Fibroblast of skin of back (primary cell): ENCODE measurements at regions not wholly inside any gene's neighbourhood (a gene's known extent, or its start where the extent isn't known, plus 50 kb on each side); places are given as distances from the start of the nearest gene placed in this dataset.

ENCODE experiments used
- DNase-seq: peaks from one replicate; pipeline ENCODE4 v3.0.0-alpha.2; 2013

- DNase-seq, result no peak
Observed at GRCh38 chr11:82676483-82677094, 57.1 kb downstream of the FAM181B start.

- no peak for DNase-seq
Observed at GRCh38 chr11:82675838-82676237, 57.8 kb downstream of the FAM181B start.

- DNase-seq, result no peak
Observed at GRCh38 chr11:82673631-82674030, 60.0 kb downstream of the FAM181B start.

GRCh38 chr11:82671451-82671850 is 62.2 kb downstream of the FAM181B start:
- no peak for DNase-seq

GRCh38 chr11:82663535-82663934 is 70.1 kb downstream of the FAM181B start:
- no peak for DNase-seq

GRCh38 chr11:82653752-82654151 is 79.9 kb downstream of the FAM181B start:
- DNase-seq, result no peak

GRCh38 chr11:82639251-82639650 is 94.4 kb downstream of the FAM181B start:
- no peak for DNase-seq

- DNase-seq, result no peak
Observed at GRCh38 chr11:82636615-82637014, 97.0 kb downstream of the FAM181B start.

GRCh38 chr11:82634091-82634490 is 99.6 kb downstream of the FAM181B start:
- DNase-seq, result no peak

GRCh38 chr11:82631722-82632630 is 101.7 kb downstream of the FAM181B start:
- no peak for DNase-seq

GRCh38 chr11:82610671-82611070 is 123.0 kb downstream of the FAM181B start:
- no peak for DNase-seq

GRCh38 chr11:82606738-82607137 is 126.9 kb downstream of the FAM181B start:
- DNase-seq, result no peak

- no peak for DNase-seq
Observed at GRCh38 chr11:82601711-82602110, 132.0 kb downstream of the FAM181B start.

GRCh38 chr11:82599836-82600235 is 133.8 kb downstream of the FAM181B start:
- no peak for DNase-seq

- no peak for DNase-seq
Observed at GRCh38 chr11:82586581-82586980, 147.1 kb downstream of the FAM181B start.

- no peak for DNase-seq
Observed at GRCh38 chr11:82577246-82577645, 156.4 kb downstream of the FAM181B start.

- DNase-seq, result no peak
Observed at GRCh38 chr11:82560836-82561235, 172.8 kb downstream of the FAM181B start.

- DNase-seq, result no peak
Observed at GRCh38 chr11:82559609-82560008, 174.1 kb downstream of the FAM181B start.

GRCh38 chr11:82557274-82557673 is 176.4 kb downstream of the FAM181B start:
- DNase-seq, result no peak

GRCh38 chr11:82556210-82556609 is 177.5 kb downstream of the FAM181B start:
- no peak for DNase-seq

GRCh38 chr11:82546661-82547557 is 186.8 kb downstream of the FAM181B start:
- DNase-seq, result no peak

GRCh38 chr11:82539669-82540068 is 194.0 kb downstream of the FAM181B start:
- DNase-seq, result no peak

- DNase-seq, result no peak
Observed at GRCh38 chr11:82536706-82537105, 197.0 kb downstream of the FAM181B start.
